Stimulated activated CD4-positive, alpha-beta T cell treated with anti-CD3 and anti-CD28 coated beads, Interleukin-4, amount 100 ng/mL, for 48 hours (primary cell): ENCODE measurements at regions not wholly inside any gene's neighbourhood (a gene's known extent, or its start where the extent isn't known, plus 50 kb on each side); places are given as distances from the start of the nearest gene placed in this dataset.
"Not testable (repeated sequence)": the region's sequence is repeated elsewhere in the genome, so short reads cannot be mapped to it uniquely, and the experiment has no call there.

ENCODE experiments used
- DNase-seq, 2 donors: peaks; one replicate each; pipeline ENCODE4 v3.0.0-alpha.2; 2020; ENCODE audit warnings: low read depth in 2 of 2

DNA sequence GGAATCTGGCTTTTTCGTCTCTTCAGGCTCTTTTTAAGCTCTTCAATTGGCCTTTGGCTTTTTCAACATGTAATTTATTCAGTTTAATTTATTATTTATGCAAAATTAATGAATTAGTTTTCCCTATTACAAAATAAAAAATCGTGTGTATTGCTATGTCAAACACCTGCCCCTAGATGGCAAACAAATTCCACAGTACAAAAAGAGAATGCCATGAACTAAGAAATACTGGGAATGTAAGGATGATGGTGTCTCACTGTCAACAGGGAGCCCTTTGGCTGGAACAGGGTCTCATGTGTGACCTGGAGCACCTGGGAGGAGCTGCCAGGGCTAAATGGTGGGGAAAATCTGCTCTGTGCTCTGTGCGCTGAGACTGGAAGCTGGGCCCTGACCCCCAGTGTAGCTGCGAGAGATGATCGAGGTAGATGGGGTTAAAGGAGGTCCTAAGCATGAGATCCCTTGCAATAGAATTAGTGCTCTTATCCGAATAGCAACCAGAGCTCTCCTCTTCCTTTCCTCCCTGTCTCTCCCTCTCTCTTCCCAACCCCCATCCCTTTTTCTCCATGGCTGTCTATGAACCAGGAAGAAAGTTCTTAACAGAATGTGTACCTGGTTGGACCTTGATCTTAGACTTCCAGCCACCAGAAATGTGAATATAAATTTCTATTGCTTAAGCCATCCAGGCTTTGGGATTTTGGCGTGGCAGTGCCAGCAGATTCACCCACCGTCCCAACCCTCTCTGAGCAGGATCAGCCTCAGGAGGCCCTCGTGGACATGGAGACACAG, 1183.5 kb downstream of the RPIA start:
- not testable (repeated sequence) for DNase-seq

DNA sequence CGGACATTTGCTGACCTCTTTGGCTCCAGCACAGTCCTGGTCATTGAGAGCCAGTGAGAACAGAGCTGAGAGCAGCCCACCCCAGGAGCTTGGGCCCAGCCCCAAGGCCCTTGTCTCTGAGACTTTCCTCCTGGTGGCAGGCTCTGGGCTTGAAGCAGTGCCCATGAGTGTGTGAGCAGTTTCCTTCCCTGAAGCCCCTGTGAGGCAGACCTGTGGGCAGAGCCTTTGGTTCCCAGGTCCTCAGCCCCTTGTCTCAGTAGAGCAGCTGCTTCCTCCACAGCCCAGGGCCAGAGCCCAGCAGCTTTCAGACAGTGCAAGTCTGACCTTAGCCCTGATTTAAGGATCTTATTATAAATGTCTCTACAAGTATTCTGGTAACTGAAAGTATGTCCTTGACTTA, 1185.0 kb downstream of the RPIA start:
- not testable (repeated sequence) for DNase-seq

DNA sequence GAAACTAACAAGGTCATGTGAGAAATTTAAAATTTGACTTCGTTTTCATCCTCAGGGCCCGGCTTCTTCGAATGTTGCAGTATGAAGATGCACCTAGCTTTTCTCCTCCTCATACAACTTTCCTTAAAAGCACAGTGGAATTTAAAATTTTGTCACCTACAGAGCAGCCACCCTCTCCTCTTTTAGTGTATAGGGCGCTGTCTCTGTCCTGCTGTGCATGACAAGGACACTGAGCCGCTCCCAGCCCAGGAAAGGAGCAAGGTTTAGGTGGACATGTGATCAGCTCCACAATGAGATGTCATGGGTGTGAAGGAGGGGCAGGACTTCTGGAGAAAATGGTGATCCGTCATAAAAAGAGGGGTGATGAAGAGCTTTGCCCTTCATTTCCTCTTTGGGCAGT, 1185.4 kb downstream of the RPIA start:
- not testable (repeated sequence) for DNase-seq

DNA sequence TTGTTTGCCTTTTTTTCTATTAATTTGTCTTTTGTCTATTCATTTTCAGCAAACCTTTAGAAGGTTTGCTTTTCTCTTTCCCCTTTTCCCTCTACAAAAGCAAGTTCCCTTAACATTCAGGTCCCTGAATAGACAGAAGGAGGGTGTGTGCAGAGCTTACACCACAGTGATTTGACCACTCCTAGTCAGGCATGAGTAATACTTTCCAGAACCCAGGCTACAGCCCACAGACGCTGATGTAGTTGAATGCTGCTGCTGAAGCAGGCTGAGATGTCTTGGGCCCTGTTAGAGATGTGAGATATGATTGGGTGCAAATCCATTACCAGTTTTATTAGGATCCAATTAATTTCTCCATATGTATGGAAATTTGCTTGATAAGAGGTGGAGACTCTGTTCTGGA, 1191.4 kb downstream of the RPIA start:
- DNase-seq, result not testable (repeated sequence)

DNA sequence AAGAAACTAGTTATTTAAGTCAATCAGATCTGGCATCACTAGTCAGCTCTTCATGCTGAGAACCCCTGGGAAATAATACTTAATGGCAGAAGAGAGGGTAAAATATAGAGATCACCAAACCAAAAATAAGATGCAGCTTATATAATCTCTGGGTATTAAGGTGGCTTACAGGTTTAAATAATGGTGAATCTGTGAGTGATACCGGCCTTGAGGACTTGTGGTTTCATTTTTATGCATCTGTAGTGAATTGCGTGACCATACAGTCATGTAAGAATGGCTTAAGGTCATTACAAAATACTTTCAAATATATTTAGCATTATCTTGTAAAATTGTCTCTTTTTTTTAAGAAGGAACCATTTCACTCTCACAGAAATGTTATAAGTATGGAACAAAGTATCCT, 1192.2 kb downstream of the RPIA start:
- not testable (repeated sequence) for DNase-seq

DNA sequence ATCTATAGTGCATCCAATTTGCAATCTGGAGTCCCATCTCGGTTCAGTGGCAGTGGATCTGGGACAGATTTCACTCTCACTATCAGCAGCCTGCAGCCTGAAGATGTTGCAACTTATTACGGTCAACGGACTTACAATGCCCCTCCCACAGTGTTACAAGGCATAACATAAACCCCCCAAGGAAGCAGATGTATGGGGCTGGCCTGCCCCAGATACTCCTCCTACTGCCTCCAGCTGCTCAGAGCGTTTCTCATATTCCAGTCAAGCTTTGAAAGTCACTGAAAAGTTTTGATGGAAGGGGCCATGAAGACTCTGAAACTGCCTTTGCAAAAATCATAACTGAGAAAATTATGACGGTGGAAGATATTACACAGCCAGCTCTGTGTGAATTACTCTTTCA, 1193.6 kb downstream of the RPIA start:
- not testable (repeated sequence) for DNase-seq

DNA sequence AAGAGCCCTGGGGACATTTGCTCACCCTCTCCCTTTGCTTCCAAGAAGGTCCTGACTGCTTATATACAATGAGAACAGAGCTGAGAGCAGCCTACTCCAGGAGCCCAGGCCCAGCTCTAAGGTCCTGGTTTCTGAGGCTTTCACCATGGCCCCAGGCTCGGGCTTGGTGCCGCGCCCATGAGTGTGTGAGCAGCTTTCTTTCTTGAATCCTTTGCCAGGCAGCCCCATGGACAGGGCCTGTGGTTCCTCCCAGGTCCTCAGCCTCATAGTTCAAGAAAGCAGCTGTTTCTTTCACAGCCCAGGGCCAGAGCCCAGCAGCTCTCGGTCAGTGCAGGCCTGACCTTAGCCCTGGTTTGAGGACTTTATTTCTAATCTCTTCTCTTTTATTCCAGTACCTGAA, 1197.2 kb downstream of the RPIA start:
- DNase-seq, result not testable (repeated sequence)

DNA sequence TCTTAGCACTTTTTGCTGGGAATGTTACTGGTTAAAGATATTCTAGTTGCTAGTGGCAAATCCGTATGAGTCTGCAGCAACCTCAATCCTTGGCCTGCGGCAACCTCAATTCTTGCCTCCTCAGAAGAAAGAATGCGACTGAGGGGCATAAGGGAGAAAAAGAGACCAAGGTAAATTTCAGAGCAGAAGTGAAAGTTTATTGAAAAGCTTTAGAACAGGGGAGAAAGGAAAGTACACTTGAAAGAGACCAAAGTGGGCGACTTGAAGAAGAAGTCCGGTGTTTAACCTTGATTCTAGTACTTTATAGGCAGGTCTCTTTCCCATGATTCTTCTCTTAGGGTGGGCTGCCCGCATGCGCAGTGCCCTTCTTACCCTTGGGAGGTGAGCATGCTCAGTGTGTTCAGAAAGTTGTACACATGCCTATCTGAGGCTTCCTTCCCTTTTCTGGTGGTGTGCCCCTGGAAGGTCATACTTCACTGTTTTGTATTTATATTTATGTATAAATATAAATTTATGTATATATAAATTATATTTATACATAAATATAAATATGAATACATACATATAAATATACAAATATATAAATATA, 1198.8 kb downstream of the RPIA start:
- DNase-seq, result not testable (repeated sequence)

DNA sequence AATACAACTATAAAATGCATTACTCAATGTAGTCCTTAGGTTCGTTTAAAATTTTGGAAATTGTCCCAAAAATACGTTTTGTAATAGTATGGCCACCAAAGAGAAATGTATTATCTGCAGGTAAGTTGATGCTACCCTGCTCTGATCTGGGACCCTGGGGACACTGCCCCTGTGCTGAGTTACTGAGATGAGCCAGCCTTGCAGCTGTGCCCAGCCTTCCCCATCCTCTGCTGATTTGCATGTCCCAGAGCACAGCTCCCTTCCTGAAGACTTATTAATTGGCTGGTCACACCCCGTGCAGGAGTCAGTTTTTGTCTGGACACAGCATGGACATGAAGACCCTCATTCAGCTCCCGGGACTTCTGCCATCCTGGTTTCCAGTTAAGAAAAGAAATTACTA, 1203.5 kb downstream of the RPIA start:
- not testable (repeated sequence) for DNase-seq

DNA sequence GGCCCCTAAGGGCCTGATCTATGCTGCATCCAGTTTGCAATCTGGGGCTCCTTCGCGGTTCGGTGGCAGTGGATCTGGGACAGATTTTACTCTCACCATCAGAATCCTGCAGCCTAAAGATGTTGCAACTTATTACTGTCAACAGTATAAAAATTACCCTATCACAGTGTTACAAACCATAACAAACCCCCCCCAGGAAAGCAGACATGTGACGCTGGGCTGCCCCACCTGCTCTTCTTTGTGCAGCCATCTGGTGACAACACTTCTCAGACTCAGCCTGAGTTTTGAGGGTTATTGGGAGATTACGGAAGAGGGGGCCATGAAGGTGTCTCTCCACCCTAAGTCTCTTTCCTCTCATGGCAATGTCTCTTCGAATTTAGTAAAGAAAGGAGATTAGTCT, 1204.2 kb downstream of the RPIA start:
- not testable (repeated sequence) for DNase-seq

DNA sequence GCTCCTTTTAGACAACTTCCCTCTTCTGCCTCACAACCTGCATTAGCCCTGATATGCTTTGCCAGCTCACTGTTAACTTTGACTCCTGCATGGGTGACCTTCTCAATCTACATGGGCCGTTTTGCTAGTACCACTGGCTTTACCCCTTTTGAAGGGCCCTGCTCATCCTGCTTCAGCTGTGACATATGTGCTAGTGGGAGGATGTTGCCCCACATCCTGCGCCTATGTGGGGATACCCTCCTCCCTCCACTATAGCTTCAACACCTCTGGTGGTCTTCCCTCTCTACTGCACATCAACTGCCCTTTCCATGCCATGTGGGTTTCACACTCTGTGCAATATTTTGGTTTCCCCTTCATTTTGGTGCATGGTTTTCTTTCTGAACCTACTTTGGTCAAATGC, 1235.5 kb downstream of the RPIA start:
- not testable (repeated sequence) for DNase-seq

DNA sequence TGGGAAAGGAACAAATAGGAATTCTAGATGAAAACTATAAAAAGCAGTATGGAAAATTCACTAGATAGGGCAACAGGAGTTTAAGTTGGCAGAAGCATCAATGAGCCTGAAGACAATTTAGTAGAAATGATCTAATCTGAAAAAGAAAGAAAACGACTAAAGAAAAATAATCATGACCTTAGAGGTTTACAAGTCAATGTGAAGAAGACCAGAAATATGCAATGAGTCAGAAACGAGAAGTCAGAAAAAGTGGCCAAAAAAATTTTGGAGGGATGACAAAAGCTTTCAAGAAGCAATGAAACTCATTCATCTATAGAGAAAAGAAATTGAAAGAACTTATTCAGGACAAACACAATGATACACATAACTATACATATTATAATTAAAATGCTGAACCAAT, 1244.0 kb downstream of the RPIA start:
- DNase-seq, result not testable (repeated sequence)

DNA sequence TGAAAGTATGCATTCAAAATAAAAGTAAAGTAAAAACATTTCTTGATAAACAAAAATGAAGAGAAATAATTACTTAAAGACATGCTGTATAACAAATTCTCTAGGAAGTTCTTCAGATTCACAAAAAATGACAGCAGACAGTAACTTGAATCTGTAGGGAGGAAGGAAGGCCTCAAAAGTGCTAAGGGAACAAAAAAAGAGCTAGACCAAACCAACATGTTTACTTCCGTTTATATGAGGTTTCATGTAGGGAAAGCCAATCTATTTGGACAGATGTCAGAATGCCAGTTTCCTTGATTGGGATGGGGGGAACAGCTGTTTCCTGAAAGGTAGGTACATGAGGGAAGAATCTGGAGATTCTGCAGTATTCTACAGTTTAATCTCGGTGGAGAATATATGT, 1244.5 kb downstream of the RPIA start:
- not testable (repeated sequence) for DNase-seq

DNA sequence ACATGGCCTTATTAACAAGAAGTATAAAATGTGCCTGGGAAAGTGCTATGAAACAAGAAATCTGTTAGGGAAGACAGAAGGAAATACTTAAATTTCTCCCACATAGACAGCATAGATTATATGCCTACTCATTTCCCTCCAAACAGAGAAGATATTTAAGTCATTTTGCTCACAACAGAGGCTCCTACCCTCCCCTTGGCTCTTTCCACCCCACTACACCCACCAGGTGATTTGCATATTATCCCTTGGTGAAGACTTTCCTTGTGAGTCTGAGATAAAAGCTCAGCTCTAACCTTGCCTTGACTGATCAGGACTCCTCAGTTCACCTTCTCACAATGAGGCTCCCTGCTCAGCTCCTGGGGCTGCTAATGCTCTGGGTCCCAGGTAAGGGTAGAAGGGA, 1245.1 kb downstream of the RPIA start:
- not testable (repeated sequence) for DNase-seq

DNA sequence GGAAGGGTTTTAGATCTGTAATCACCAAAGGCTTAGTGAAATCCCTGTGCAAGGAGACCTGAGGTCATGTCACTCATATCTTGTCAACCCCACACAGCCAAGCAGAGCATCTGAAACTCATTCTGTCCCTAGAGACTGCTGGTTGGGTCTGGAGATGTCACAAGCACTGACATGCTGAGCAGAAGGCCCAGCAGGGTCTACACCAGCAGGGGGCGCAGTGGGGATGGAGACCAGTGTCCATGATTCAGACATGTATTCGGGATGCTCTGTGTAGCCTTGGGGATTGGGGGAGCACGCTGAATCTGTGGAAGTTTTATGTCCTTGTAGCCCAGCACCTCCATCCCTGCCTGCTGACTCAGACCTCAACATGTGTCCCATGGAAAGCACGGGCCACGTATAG, 1247.3 kb downstream of the RPIA start:
- DNase-seq, result not testable (repeated sequence)

DNA sequence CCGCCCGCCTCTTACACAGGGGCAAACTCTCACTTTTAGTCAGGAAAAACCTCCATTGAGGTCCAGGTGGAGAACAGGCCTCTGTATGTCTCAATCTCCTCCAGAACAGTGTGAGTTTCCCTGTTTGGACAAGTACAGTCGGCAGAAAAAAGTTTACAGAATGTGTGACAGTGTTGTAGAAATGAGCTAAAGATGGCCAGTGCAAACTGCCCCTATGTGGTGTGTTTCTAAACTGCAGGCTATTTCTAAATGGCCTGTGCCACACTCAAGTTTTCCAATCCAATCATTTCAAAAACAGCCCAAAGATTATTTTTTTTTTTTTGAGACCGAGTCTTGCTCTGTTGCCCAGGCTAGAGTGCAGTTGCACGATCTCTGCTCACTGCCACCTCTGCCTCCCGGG, 1252.8 kb downstream of the RPIA start:
- not testable (repeated sequence) for DNase-seq

DNA sequence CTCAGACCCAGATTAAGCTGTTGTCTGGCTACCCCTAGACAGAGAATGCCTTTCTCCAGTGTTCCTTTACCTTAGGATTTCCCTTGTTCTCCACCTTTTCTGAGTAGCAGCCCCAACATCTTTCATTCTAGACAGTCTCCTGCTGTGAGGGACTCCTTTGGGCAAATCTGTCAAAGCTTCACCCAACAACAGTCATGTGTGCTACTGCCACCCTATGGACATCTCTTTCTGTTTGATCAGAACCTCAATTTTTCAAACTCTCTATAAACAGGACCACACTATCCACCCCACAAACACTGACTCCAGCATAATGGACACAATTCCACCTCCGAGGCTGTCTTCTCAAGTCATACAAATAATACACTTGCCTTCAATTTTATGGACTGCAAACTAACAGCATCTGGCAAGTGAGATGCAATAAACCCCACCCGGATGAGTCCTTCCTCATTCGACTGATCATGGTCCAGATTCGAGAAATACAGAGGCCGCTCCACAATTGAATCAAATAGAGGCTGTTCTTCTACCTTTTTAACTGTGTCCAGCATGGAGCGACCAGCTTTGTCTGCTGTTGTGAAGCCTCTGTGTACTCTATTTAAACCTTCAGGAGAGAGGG, 1253.6 kb downstream of the RPIA start:
- DNase-seq, result not testable (repeated sequence)

DNA sequence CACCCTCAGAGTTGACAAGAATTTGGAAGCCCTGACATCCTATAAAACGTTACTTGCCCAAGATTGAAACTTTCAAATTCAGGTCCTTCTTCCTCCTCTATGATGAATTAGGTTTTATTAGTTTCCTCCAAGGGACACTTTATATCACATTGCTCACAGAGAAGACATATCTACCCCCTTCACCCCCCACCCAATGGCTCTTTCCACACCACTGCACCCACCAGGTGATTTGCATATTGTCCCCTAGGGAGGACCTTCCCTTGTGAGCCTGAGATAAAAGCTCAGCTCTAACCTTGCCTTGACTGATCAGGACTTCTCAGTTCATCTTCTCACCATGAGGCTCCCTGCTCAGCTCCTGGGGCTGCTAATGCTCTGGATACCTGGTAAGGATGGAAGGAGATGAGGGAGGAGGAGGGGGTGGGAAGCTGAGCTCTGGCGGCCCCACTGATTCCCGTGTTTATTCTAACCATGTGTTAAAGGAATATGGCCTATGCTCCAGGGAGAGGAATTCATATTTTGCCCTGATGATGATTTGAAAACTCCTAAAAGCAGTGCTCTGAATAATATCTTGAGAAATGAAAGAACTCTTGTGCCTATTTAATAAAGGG, 1255.8 kb downstream of the RPIA start:
- DNase-seq, result not testable (repeated sequence)

DNA sequence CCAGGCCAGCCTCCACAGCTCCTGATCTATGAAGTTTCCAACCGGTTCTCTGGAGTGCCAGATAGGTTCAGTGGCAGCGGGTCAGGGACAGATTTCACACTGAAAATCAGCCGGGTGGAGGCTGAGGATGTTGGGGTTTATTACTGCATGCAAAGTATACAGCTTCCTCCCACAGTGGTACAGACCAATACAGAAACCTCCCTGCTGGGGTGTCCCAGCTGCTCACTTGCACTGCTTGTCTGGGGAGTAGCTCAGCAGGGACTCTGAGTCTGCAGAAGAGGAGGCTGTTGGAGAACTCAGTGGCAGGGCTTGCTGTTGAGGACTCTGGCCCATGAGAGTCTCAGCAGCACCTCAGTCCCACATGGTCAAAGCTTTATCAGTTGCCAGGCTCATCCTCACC, 1256.6 kb downstream of the RPIA start:
- not testable (repeated sequence) for DNase-seq

DNA sequence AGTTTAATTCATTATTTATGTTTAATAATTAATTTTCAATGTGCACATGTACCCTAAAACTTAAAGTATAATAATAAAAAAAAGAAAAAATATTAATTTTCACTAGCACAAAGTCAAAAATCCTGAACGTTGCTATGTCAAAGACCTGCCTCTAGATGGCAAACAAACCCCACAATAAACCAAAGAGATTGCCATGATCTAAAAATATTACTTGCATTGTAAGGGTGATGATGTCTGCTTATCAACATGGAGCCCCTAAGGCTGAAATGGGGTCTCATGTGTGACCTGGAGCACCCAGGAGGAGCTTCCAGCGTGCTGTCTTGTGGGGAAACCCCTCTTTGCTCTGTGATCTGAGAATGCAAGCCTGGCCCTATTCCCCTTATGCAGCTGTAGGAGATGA, 1259.3 kb downstream of the RPIA start:
- DNase-seq, result not testable (repeated sequence)

DNA sequence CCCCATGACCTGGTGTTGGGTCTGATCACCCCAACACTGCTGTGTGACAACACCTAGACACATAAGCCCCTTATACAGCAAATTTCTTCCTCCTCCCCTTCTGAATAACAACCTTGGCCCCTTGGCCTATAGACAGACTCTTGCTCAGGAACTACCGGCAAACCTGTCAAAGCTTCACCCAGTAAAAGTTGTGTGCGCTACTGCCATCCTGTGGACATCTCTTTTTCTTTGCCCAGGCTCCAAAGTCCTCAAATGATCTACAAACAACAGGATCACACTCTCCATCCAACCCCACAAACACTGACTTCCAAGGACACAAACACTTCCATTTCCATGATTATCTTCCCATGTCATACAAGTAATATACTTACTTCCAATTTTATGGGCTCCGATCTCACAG, 1265.8 kb downstream of the RPIA start:
- not testable (repeated sequence) for DNase-seq

DNA sequence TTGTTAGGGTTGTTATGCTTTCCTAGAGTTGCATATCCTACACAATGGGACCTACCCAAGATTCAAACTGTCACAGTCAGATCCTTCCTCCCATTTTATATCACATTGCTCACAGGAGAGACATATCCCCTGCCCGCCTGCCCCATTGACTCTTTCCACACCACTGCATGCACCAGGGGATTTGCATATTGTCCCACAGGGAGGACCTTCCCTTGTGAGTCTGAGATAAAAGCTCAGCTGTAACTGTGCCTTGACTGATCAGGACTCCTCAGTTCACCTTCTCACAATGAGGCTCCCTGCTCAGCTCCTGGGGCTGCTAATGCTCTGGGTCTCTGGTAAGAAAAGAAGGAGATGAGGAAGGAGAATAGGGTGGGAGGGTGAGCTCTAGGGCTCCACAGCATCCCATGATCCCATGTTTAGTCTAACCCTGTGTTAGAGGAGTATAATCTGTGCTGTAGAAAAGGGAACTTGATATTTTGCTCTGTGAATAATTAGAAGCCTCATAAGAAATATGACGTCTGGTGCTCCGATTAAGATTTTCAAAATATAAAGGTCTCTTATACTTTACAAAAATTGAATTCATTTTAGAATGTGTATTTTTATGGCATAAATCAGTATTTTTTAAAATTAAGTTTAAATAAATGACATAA, 1268.4 kb downstream of the RPIA start:
- not testable (repeated sequence) for DNase-seq
